Karpas-422 (cell line): ENCODE measurements at regions not wholly inside any gene's neighbourhood (a gene's known extent, or its start where the extent isn't known, plus 50 kb on each side); places are given as distances from the start of the nearest gene placed in this dataset.

ENCODE experiments used
- DNase-seq: peaks from one replicate; pipeline ENCODE4 v3.0.0-alpha.2; 2015
- H2AFZ ChIP-seq: fragments of 200-600 bp; sonication (generic); 2 replicates; pipeline ENCODE4 v1.6.1; 2014; ENCODE audit warnings: antibody characterized with exemption, low read length, mixed read lengths
- H3K27ac ChIP-seq: fragments of 200-600 bp; sonication (generic); 2 replicates; pipeline ENCODE4 v1.5.1; 2014; ENCODE audit warnings: mild to moderate bottlenecking, low read length, moderate library complexity
- H3K27me3 ChIP-seq: fragments of 200-600 bp; sonication (generic); 2 replicates; pipeline ENCODE4 v1.6.1; 2014; ENCODE audit warnings: low read length, mixed read lengths
- H3K36me3 ChIP-seq: fragments of 200-600 bp; sonication (generic); 2 replicates; pipeline ENCODE4 v1.6.1; 2014; ENCODE audit warnings: low read length, mixed read lengths; ENCODE audit not compliant: insufficient read depth
- H3K4me1 ChIP-seq: fragments of 200-600 bp; sonication (generic); 2 replicates; pipeline ENCODE4 v1.6.1; 2014; ENCODE audit warnings: mild to moderate bottlenecking, low read length, mixed read lengths
- H3K4me2 ChIP-seq: fragments of 200-600 bp; sonication (generic); 2 replicates; pipeline ENCODE4 v1.6.1; 2014; ENCODE audit warnings: low read length, low read depth, mild to moderate bottlenecking; ENCODE audit not compliant: poor library complexity, severe bottlenecking
- H3K4me3 ChIP-seq: fragments of 200-600 bp; sonication (generic); 2 replicates; pipeline ENCODE4 v1.5.1; 2014; ENCODE audit warnings: mild to moderate bottlenecking, antibody characterized with exemption, low read length, mixed read lengths
- H3K79me2 ChIP-seq: fragments of 200-600 bp; sonication (generic); 2 replicates; pipeline ENCODE4 v1.6.1; 2014; ENCODE audit warnings: mild to moderate bottlenecking, low read length, mixed read lengths
- H3K9ac ChIP-seq: fragments of 200-600 bp; sonication (generic); 2 replicates; pipeline ENCODE4 v1.6.0; 2014; ENCODE audit warnings: low read length
- H3K9me2 ChIP-seq: fragments of 200-600 bp; sonication (generic), shearing (Covaris generic); replicated peaks from 2 replicates; pipeline ENCODE4 v1.6.0; 2014; ENCODE audit warnings: mild to moderate bottlenecking, low read length, moderate library complexity; ENCODE audit not compliant: insufficient read depth
- H3K9me3 ChIP-seq: fragments of 300-700, 200-600 bp; sonication (generic); 2 replicates; pipeline ENCODE4 v1.6.1; 2014; ENCODE audit warnings: low read length, mixed read lengths
- H4K20me1 ChIP-seq: fragments of 200-600 bp; sonication (generic); 2 replicates; pipeline ENCODE4 v1.6.1; 2014; ENCODE audit warnings: mild to moderate bottlenecking, antibody characterized with exemption, low read length, low read depth; ENCODE audit not compliant: insufficient read depth

GRCh38 chr13:54194233-54195024 lies 1165.8 kb downstream of the OLFM4 start:
- Histone ChIP-seq H3K9me3 (peaks cover 38% of the 10 kb centered on the region), H2AFZ (no peak overlapping the region), H3K27me3 (no peaks in the 10 kb centered on the region), H3K36me3 (no peaks in the 10 kb centered on the region), H3K9me2 (no peaks in the 10 kb centered on the region), H3K79me2 (no peaks in the 10 kb centered on the region), H3K4me3 (no peak overlapping the region), H3K4me1 (no peaks in the 10 kb centered on the region), H3K9ac (no peak overlapping the region), H3K27ac (no peak overlapping the region), H3K4me2 (no peak overlapping the region), H4K20me1 (no peaks in the 10 kb centered on the region)
- DNase-seq = no peak

- no peak overlapping the region for H3K4me3 ChIP-seq
- no peaks in the 10 kb centered on the region for H3K36me3 ChIP-seq
- H4K20me1 ChIP-seq = no peaks in the 10 kb centered on the region
- DNase-seq = no peak
- H3K4me2 ChIP-seq = no peak overlapping the region
- no peaks in the 10 kb centered on the region for H3K9me2 ChIP-seq
- H3K27me3 ChIP-seq = no peaks in the 10 kb centered on the region
- H3K4me1 ChIP-seq = no peaks in the 10 kb centered on the region
- H3K27ac ChIP-seq = no peak overlapping the region
- H2AFZ ChIP-seq = no peak overlapping the region
- H3K9me3 ChIP-seq = peaks cover 39% of the 10 kb centered on the region
- no peaks in the 10 kb centered on the region for H3K79me2 ChIP-seq
- H3K9ac ChIP-seq = no peak overlapping the region
Observed at GRCh38 chr13:54196684-54197083, 1168.1 kb downstream of the OLFM4 start.

GRCh38 chr13:54198911-54199310 lies 1170.3 kb downstream of the OLFM4 start:
- Histone ChIP-seq H3K4me2 (no peak overlapping the region), H3K9ac (no peak overlapping the region), H3K4me1 (no peaks in the 10 kb centered on the region), H3K27ac (no peak overlapping the region), H3K4me3 (no peak overlapping the region), H3K36me3 (no peaks in the 10 kb centered on the region), H3K9me3 (peaks cover 41% of the 10 kb centered on the region), H3K9me2 (no peaks in the 10 kb centered on the region), H2AFZ (no peak overlapping the region), H3K27me3 (no peaks in the 10 kb centered on the region), H4K20me1 (no peaks in the 10 kb centered on the region), H3K79me2 (no peaks in the 10 kb centered on the region)
- no peak for DNase-seq

GRCh38 chr13:54206626-54207025 lies 1178.0 kb downstream of the OLFM4 start:
- Histone ChIP-seq H3K4me2 (no peak overlapping the region), H3K9me2 (no peaks in the 10 kb centered on the region), H2AFZ (no peak overlapping the region), H3K27me3 (no peaks in the 10 kb centered on the region), H3K9me3 (peaks cover 50% of the 10 kb centered on the region), H3K9ac (no peak overlapping the region), H3K4me3 (no peak overlapping the region), H3K36me3 (no peaks in the 10 kb centered on the region), H4K20me1 (no peaks in the 10 kb centered on the region), H3K27ac (no peak overlapping the region), H3K4me1 (no peaks in the 10 kb centered on the region), H3K79me2 (no peaks in the 10 kb centered on the region)
- no peak for DNase-seq

- Histone ChIP-seq H3K4me3 (no peak overlapping the region), H3K9me2 (no peaks in the 10 kb centered on the region), H3K4me2 (no peak overlapping the region), H3K27me3 (no peaks in the 10 kb centered on the region), H3K9ac (no peak overlapping the region), H4K20me1 (no peaks in the 10 kb centered on the region), H3K9me3 (peaks cover 40% of the 10 kb centered on the region), H3K27ac (no peak overlapping the region), H2AFZ (no peak overlapping the region), H3K4me1 (no peaks in the 10 kb centered on the region), H3K79me2 (no peaks in the 10 kb centered on the region), H3K36me3 (no peaks in the 10 kb centered on the region)
- DNase-seq = no peak
Observed at GRCh38 chr13:54210397-54211049, 1181.9 kb downstream of the OLFM4 start.

GRCh38 chr13:54216221-54216620 lies 1187.6 kb downstream of the OLFM4 start:
- Histone ChIP-seq H3K27me3 (no peaks in the 10 kb centered on the region), H3K4me2 (no peak overlapping the region)

GRCh38 chr13:54226876-54227275 lies 1198.3 kb downstream of the OLFM4 start:
- Histone ChIP-seq H4K20me1 (no peaks in the 10 kb centered on the region), H3K4me3 (no peak overlapping the region), H2AFZ (no peak overlapping the region), H3K9me3 (peaks cover 7% of the 10 kb centered on the region), H3K27ac (no peak overlapping the region), H3K9me2 (no peaks in the 10 kb centered on the region), H3K9ac (no peak overlapping the region), H3K36me3 (no peaks in the 10 kb centered on the region), H3K4me1 (no peaks in the 10 kb centered on the region), H3K27me3 (no peaks in the 10 kb centered on the region), H3K4me2 (no peak overlapping the region), H3K79me2 (no peaks in the 10 kb centered on the region)
- no peak for DNase-seq

More at GRCh38 chr13:54216221-54216620, 1187.6 kb downstream of the OLFM4 start:
- H3K36me3 ChIP-seq = no peaks in the 10 kb centered on the region
- no peak overlapping the region for H3K4me3 ChIP-seq
- no peak for DNase-seq
- H3K9me3 ChIP-seq = peaks cover 14% of the 10 kb centered on the region; the same call in 1 of the 2 replicates
- no peaks in the 10 kb centered on the region for H3K9me2 ChIP-seq
- no peaks in the 10 kb centered on the region for H3K79me2 ChIP-seq
- H3K4me1 ChIP-seq = no peaks in the 10 kb centered on the region
- no peak overlapping the region for H2AFZ ChIP-seq
- H3K9ac ChIP-seq = no peak overlapping the region
- H4K20me1 ChIP-seq = no peaks in the 10 kb centered on the region
- H3K27ac ChIP-seq = no peak overlapping the region

GRCh38 chr13:54232700-54233099 lies 1204.1 kb downstream of the OLFM4 start:
- no peaks in the 10 kb centered on the region for H3K79me2 ChIP-seq
- H4K20me1 ChIP-seq = no peaks in the 10 kb centered on the region
- H3K27me3 ChIP-seq = no peaks in the 10 kb centered on the region
- no peaks in the 10 kb centered on the region; the same call in 1 of the 2 replicates for H3K9me2 ChIP-seq
- H3K27ac ChIP-seq = no peak overlapping the region
- H3K9ac ChIP-seq = no peak overlapping the region
- no peaks in the 10 kb centered on the region for H3K4me1 ChIP-seq
- H3K4me2 ChIP-seq = no peak overlapping the region
- DNase-seq = no peak
- no peak overlapping the region for H3K4me3 ChIP-seq
- H3K9me3 ChIP-seq = peaks cover 16% of the 10 kb centered on the region
- H3K36me3 ChIP-seq = no peaks in the 10 kb centered on the region
- H2AFZ ChIP-seq = no peak overlapping the region
